SU-DHL-6 (cell line): ENCODE measurements at regions not wholly inside any gene's neighbourhood (a gene's known extent, or its start where the extent isn't known, plus 50 kb on each side); places are given as distances from the start of the nearest gene placed in this dataset.

Experiments used
- CTCF ChIP-seq: fragments of 200-600 bp; sonication (generic); IDR thresholded peaks from one replicate; pipeline ENCODE4 v1.5.1; 2017; ENCODE audit warnings: antibody characterized with exemption, mild to moderate bottlenecking, low read length, moderate library complexity; ENCODE audit not compliant: insufficient read depth, poor library complexity, severe bottlenecking
- EZH2phosphoT487 ChIP-seq: fragments of 200-600 bp; sonication (generic), shearing (Covaris generic); conservative IDR thresholded peaks from 2 replicates; pipeline ENCODE4 v1.6.1; 2018; ENCODE audit warnings: mild to moderate bottlenecking, antibody characterized with exemption, low read length, moderate library complexity, mixed read lengths

DNA sequence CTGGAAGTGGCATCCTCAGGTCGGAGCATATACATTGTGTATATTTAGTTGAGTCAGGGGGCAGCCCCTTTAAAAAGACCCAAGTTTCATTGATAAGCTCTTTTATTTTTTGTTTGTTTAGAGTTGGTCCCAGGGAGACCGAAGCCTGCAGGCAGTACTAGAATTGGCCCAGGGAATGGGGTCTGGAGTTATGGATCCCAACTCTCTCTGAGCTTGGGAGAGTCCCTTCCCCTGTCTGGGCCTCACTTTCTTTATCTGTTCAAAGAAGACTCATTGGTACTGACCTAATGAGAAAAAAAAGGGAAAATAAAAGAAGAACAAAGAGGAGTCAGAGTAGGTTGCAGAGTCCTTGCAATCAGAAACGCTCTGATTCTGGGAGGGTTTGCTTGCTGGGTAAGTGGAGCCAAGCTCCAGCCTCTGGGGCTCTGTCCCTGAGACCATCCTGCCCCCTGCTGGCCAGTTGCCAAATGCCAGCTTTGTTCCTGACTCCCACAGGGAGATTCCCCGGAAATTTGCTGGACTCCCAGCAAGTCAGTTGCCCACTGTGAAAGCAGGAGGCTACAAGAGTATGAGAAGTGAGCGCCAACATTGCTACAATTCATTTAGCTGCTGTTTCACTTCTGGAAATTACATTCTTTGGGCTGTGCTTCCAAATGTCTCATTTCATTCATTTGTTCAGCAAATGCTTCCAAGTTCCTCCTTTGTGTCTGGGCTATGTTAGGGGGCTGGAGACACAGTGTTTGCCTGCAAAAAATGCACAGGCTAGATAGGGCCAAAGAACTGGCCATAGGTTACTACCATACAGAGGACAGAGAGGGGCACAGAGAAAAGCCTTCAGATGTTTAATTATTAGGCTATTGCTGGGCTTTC lies 156.2 kb downstream of the MELK start:
- peak; percentile 98 for TF ChIP-seq CTCF
- TF ChIP-seq EZH2phosphoT487: no peak
